GM12892 (cell line): ENCODE measurements at regions not wholly inside any gene's neighbourhood (a gene's known extent, or its start where the extent isn't known, plus 50 kb on each side); places are given as distances from the start of the nearest gene placed in this dataset.

Source experiments
- POLR2A ChIP-seq: IDR thresholded peaks from 2 replicates; pipeline ENCODE4 v1.6.1; 2011; ENCODE audit warnings: low read depth, low read length, control low read depth
- POLR2AphosphoS5 ChIP-seq: IDR thresholded peaks from 2 replicates; pipeline ENCODE4 v1.6.1; 2011; ENCODE audit warnings: low read depth, low read length, control low read depth
- TAF1 ChIP-seq: IDR thresholded peaks from 2 replicates; pipeline ENCODE4 v1.6.1; 2011; ENCODE audit warnings: low read depth, mild to moderate bottlenecking, control low read depth, low read length, borderline replicate concordance

- no peak for TF ChIP-seq TAF1
- TF ChIP-seq POLR2A, result no peak
- no peak for TF ChIP-seq POLR2AphosphoS5
Measured at GRCh38 chr4:66946761-66947160, 598.5 kb downstream of the CENPC start.
